Stimulated activated CD8-positive, alpha-beta memory T cell treated with anti-CD3 and anti-CD28 coated beads, Interleukin-12 subunit alpha, Interleukin-12 subunit beta, amount 100 ng/mL, for 1 hour (primary cell): ENCODE measurements at regions not wholly inside any gene's neighbourhood (a gene's known extent, or its start where the extent isn't known, plus 50 kb on each side); places are given as distances from the start of the nearest gene placed in this dataset.

ENCODE experiments used
- DNase-seq: peaks from one replicate; pipeline ENCODE4 v3.0.0-alpha.2; 2020; ENCODE audit warnings: low read depth

DNA sequence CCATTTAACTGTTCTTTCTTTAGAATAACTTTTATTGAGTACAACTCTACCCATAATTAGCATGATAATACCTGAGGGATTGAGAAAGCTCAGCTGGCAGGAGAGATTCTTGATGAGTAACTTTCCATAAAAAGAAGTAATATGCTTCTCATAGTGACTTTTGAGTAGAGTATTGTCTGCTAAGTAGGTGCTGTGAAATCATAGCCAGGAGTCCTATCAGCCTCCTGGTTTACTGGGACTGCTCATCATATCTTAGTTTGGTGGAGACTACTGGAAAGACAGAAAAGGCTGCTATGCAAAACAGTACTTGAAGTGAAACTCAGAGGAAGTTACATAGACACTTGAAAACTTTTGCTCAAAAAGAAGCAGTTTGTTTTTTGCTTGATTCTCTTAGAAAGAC is 113.3 kb upstream of the ATP2B1 start:
- DNase-seq: no peak

DNA sequence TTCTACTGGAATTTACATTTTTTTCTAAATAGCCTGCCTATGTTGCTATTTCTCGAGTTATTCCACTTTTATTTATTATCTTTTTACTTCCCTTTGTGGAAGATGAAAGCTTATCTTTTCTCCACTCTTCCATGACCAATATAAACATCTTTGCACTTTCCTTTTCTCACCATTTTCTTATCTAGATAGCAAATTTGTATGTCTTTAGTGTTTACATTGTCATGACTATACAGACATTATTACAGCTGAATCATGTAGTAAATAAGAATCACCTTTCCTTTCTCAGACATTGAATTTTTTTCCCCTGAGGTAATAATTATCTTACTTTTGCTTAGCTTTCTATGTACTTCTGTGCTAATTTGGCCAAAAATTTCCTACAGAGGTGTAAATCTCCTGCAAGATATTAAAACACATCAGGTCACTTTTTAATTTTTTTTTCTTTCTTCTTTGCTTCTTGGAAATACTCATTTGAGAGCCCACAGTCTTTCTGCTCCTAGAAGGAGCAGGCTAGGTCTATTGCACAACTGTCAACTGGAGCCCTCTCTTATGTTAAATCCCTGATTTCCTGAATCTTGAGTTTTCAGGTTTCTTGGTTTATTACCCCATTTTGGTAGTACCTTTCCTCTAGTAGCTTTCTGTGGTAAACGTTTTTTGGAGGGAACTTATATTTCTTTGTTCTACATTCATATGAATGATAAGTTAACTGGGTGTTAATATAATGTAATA is 109.0 kb upstream of the ATP2B1 start:
- DNase-seq: no peak

DNA sequence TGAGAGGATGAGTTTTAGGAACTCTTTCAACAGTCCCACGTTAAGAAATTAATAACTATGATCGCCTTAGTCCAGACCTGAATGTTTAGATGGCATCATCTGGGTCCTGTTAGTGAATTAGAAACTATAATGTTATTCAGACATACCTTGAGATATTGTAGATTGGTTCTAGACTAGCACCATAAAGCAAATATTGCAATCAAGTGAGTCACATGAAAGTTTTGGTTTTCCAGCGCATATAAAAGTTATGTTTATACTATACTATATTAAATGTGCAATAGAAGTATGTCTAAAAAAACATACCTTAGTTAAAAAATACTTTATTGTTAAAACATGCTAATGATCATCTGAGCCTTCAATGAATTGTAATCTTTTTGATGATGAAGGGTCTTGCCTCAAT is 106.6 kb upstream of the ATP2B1 start:
- DNase-seq: no peak

DNA sequence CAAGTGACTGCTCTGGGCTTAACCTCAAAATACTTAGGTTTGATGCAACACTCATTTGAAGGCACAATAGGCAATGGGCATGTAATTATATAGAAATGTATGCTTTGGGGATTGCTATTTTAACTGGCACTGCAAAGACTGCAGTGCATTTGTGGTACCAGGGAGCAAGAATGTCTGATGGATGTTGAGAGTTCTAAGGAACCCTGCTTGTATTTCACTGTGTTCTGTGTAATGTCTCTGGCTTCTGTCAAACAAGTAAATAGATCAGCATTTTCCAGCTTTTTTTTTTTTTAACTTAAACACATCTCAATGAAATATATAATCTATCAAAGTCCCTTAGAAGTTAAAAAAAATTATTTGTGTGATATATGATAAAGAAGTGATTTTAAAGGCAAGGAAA is 94.8 kb upstream of the ATP2B1 start:
- DNase-seq: no peak

DNA sequence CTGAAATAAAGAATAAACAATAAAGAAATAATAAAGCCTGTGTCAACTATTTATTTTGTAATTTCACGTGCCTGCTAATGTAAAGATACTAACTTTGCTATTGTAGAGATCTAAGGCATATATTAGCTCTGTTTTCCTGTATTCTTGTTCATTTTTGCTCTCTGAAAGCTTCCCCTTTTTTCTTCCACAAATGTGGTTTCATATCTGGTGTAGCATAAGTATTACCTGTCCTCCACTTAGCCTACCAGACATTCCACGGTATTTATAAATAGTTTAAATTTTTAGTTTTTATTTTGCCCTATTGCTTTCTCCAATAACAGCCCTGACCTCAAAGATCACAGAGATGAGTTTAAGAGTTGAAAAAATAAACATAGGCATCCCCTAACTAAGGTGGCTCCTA is 92.6 kb upstream of the ATP2B1 start:
- DNase-seq: no peak

DNA sequence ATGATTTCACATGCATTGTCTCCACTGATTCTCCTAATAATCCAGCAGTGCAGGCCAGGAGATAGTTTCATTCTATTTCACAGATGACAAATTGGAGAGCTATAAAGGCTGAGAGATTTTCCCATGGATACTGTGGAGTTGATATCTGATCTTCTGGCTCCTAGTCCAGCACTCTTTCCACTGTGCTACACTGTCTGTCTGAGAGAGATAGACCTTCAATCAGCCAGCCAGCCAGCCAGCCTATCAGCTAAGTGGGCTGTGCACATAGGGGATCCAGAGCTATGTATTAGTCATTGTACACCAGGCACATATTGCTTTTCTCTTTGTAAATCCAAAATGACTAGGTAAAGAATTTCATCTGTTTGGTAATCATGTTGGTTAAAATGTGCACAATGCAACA is 91.8 kb upstream of the ATP2B1 start:
- no peak for DNase-seq

- no peak for DNase-seq
These were observed 90.7 kb upstream of the ATP2B1 start for GRCh38 chr12:89799316-89799715.

GRCh38 chr12:89797436-89797835 is 88.8 kb upstream of the ATP2B1 start:
- DNase-seq: no peak

- DNase-seq: no peak
These were observed 88.3 kb upstream of the ATP2B1 start for GRCh38 chr12:89796798-89797382.

- no peak for DNase-seq
These were observed 85.3 kb upstream of the ATP2B1 start for GRCh38 chr12:89793946-89794345.

GRCh38 chr12:89791286-89791685 is 82.6 kb upstream of the ATP2B1 start:
- no peak for DNase-seq

GRCh38 chr12:89789862-89790261 is 81.2 kb upstream of the ATP2B1 start:
- DNase-seq: no peak

- no peak for DNase-seq
These were observed 79.1 kb upstream of the ATP2B1 start for GRCh38 chr12:89787763-89788162.

DNA sequence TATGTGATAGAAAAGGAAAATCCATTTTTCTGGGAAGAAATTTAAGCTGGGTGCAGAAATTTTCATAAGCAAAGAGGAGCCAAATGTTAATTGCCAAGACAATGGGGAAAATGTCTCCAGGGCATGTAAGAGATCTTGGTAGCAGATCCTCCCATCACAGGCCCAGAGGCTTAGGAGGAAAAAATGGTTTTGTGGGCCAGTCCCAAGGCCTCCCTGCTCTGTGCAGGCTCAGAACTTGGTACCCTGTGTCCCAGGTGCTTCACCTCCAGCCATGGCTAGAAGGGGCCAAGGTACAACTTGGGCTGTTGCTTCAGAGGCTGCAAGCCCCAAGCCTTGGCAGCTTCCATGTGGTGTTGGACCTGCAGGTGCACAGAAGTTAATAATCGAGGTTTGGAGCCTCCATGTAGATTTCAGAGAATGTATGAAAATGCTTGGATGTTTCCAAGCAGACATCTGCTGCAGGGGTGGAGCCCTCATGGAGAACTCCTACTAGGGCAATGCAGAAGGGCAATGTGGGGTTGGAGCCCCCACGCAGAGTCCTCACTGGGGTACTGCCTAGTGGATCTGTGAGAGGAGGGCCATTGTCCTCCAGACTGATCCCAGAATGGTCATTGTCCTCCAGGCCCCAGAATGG is 77.7 kb upstream of the ATP2B1 start:
- DNase-seq: no peak

DNA sequence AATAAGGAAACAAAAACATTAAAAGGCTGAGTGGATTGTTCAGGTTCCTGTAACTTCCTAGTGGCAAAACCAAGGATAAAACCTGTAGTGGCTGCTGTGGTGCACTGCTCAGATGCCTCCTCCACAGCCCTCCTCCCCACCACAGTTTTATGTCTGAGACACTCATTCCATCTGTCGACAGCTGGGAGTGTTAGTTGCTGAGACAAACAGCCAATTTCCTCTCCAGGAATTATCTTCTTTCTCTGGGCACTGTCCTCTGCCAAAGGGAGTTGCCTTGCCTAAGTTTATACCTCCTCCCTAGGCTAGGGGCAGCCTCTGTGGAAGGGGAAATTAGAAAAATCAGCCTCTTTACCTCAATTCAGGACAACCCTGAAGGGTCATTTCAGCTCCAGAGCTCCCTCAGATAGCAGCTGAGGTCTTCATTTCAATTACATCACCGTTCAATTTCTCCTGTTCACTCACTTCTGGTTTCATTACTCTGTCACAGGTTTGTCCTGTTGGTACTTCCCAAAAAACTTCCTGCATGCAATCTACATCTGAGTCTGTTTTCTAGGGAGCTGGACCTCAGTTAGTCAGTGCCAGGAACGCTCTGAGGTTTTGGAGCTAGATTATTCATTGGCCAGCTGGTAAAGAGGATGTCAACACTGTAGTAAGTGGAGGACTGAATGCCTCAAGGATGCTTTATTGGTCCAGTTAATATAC is 74.9 kb upstream of the ATP2B1 start:
- DNase-seq: no peak

DNA sequence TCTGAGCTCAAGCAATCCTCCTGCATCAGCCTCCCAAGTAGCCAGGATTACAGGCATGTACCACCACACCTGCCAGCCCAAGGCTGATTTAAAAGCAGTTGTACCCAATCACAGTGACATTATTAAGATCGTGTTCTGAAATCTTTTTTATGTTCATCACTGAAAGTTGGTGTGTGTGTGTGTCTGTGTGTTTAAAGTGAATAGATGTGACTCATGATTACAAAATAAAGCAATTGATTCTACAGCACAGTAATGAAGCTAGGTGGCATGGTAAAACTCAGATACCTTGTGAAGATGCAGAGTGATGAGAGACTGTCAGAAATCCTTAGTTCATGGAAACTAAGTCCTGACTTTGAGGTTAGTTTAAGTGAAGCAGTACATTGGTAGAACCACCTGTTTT is 74.2 kb upstream of the ATP2B1 start:
- no peak for DNase-seq

GRCh38 chr12:89781946-89782550 is 73.4 kb upstream of the ATP2B1 start:
- no peak for DNase-seq

GRCh38 chr12:89781156-89781555 is 72.5 kb upstream of the ATP2B1 start:
- DNase-seq: no peak

DNA sequence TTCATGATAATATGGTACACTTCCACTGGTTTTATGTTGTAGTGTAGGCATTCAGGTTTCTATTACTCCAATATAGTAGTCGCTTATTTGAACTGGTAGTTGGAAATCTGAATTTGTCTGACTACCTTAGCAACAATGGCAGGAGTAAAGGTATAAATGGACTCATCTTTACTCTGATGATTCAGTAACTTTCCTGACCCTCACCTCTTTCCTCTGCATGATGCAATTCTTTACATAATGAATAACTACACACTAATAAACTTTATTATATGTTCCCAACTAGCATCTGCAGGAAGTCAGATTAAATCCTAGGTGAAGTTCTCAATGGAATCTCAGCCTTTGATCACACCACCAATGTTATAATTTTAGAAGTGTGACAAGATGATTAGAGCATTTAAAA is 70.5 kb upstream of the ATP2B1 start:
- no peak for DNase-seq

DNA sequence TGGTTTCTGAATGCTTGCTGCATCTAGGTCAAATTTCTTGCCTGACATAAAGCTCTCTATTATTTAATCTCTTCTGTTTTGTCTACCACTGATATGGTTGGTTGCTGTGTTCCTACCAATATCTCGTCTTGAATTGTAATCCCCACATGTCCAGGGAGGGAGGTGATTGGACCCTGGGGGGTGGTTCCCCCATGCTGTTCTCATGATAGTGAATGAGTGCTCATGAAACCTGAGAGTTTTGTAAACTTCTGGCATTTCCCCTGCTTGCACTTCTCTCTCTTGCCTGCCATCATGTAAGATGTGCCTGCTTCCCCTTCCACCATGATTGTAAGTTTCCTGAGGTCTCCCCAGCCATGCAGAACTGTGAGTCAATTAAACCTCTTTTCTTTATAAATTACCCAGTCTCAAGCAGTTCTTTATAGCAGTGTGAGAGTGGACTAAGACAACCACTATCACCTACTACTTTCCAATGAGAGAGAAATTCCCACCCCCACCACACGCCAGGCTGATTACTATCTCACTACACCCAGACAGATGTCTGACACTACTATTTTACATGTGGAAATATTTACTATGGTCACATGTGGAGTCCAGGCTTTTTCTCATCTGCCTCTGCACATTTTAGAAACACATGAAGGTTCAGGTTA is 69.2 kb upstream of the ATP2B1 start:
- DNase-seq: no peak

DNA sequence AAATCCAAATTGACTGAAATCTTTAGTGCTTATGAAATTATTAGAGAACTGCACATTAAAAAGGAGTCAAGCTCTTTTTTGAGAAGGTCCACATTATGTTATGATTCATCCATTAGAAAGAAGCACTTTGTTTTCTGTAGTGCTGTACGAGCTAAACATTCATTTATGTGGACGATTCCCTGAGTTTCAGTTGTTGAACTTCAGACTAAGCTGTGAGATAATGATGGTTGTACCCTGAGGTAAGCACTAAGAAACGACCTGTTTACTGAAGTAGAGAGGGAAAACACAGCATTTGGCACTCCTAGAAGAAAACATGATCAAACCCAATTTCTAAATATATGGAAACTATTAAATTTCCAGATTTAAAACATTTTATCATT is 67.3 kb upstream of the ATP2B1 start:
- DNase-seq: no peak
